Karpas-422 (cell line): ENCODE measurements at regions not wholly inside any gene's neighbourhood (a gene's known extent, or its start where the extent isn't known, plus 50 kb on each side); places are given as distances from the start of the nearest gene placed in this dataset.

Experiments
- DNase-seq: peaks from one replicate; pipeline ENCODE4 v3.0.0-alpha.2; 2015
- H2AFZ ChIP-seq: fragments of 200-600 bp; sonication (generic); 2 replicates; pipeline ENCODE4 v1.6.1; 2014; ENCODE audit warnings: antibody characterized with exemption, low read length, mixed read lengths
- H3K27ac ChIP-seq: fragments of 200-600 bp; sonication (generic); 2 replicates; pipeline ENCODE4 v1.5.1; 2014; ENCODE audit warnings: mild to moderate bottlenecking, low read length, moderate library complexity
- H3K27me3 ChIP-seq: fragments of 200-600 bp; sonication (generic); 2 replicates; pipeline ENCODE4 v1.6.1; 2014; ENCODE audit warnings: low read length, mixed read lengths
- H3K36me3 ChIP-seq: fragments of 200-600 bp; sonication (generic); 2 replicates; pipeline ENCODE4 v1.6.1; 2014; ENCODE audit warnings: low read length, mixed read lengths; ENCODE audit not compliant: insufficient read depth
- H3K4me1 ChIP-seq: fragments of 200-600 bp; sonication (generic); 2 replicates; pipeline ENCODE4 v1.6.1; 2014; ENCODE audit warnings: mild to moderate bottlenecking, low read length, mixed read lengths
- H3K4me2 ChIP-seq: fragments of 200-600 bp; sonication (generic); 2 replicates; pipeline ENCODE4 v1.6.1; 2014; ENCODE audit warnings: low read length, low read depth, mild to moderate bottlenecking; ENCODE audit not compliant: poor library complexity, severe bottlenecking
- H3K4me3 ChIP-seq: fragments of 200-600 bp; sonication (generic); 2 replicates; pipeline ENCODE4 v1.5.1; 2014; ENCODE audit warnings: mild to moderate bottlenecking, antibody characterized with exemption, low read length, mixed read lengths
- H3K79me2 ChIP-seq: fragments of 200-600 bp; sonication (generic); 2 replicates; pipeline ENCODE4 v1.6.1; 2014; ENCODE audit warnings: mild to moderate bottlenecking, low read length, mixed read lengths
- H3K9ac ChIP-seq: fragments of 200-600 bp; sonication (generic); 2 replicates; pipeline ENCODE4 v1.6.0; 2014; ENCODE audit warnings: low read length
- H3K9me2 ChIP-seq: fragments of 200-600 bp; sonication (generic), shearing (Covaris generic); replicated peaks from 2 replicates; pipeline ENCODE4 v1.6.0; 2014; ENCODE audit warnings: mild to moderate bottlenecking, low read length, moderate library complexity; ENCODE audit not compliant: insufficient read depth
- H3K9me3 ChIP-seq: fragments of 300-700, 200-600 bp; sonication (generic); 2 replicates; pipeline ENCODE4 v1.6.1; 2014; ENCODE audit warnings: low read length, mixed read lengths
- H4K20me1 ChIP-seq: fragments of 200-600 bp; sonication (generic); 2 replicates; pipeline ENCODE4 v1.6.1; 2014; ENCODE audit warnings: mild to moderate bottlenecking, antibody characterized with exemption, low read length, low read depth; ENCODE audit not compliant: insufficient read depth

DNA sequence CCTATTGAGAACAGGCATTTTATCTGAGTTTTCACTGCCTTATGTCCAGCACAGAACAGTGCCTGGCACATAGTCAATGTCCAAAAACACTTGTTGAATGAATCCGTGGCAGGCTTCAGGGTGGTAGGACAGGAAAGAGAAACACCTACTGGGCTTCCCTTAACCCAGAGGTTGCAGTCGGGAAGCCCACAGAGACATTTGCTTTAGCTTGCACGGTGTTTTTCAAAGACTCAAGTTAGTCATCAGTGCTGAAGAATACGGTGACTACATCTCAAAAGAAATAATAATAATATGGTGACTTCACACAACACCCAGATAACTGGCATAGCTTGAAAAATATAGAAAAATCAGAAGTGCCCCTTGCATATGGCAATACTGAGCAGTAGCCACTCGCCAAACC lies 160.4 kb downstream of the CD83 start:
- H4K20me1 ChIP-seq, result no peaks in the 10 kb centered on the region
- no peak overlapping the region for H3K4me2 ChIP-seq
- H2AFZ ChIP-seq, result no peak overlapping the region
- no peaks in the 10 kb centered on the region for H3K4me1 ChIP-seq
- no peaks in the 10 kb centered on the region for H3K36me3 ChIP-seq
- no peak overlapping the region for H3K9ac ChIP-seq
- H3K9me3 ChIP-seq, result no peaks in the 10 kb centered on the region
- no peaks in the 10 kb centered on the region for H3K27me3 ChIP-seq
- no peak for DNase-seq
- no peak overlapping the region for H3K27ac ChIP-seq
- no peak overlapping the region for H3K4me3 ChIP-seq
- no peaks in the 10 kb centered on the region for H3K79me2 ChIP-seq
- no peaks in the 10 kb centered on the region for H3K9me2 ChIP-seq

DNA sequence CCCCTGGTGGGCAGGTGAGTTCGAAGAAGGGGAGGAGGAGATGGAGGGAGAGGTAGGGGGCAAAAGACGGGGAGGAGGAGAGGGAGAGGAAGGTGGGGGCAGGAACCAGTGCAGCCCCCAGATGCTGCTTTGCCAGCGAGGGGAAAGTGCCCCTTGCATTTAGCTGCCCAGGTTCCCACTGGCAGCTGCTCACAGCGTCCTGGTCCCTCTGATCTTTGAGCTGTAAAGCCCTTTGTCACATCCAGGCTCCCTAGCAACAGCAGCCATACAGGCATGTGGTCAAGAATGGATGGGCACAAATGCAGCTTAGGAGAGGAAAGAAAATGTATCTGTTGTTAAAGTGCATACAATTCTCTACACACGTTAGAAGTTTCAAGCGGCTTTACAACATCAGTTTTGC lies 160.9 kb downstream of the CD83 start:
- Histone ChIP-seq H3K27ac (no peak overlapping the region), H4K20me1 (no peaks in the 10 kb centered on the region), H3K4me3 (no peak overlapping the region), H3K36me3 (no peaks in the 10 kb centered on the region), H3K4me1 (no peaks in the 10 kb centered on the region), H3K9ac (no peak overlapping the region), H3K9me2 (no peaks in the 10 kb centered on the region), H3K9me3 (no peaks in the 10 kb centered on the region), H3K79me2 (no peaks in the 10 kb centered on the region), H3K27me3 (no peaks in the 10 kb centered on the region), H3K4me2 (no peak overlapping the region), H2AFZ (no peak overlapping the region)
- no peak for DNase-seq

DNA sequence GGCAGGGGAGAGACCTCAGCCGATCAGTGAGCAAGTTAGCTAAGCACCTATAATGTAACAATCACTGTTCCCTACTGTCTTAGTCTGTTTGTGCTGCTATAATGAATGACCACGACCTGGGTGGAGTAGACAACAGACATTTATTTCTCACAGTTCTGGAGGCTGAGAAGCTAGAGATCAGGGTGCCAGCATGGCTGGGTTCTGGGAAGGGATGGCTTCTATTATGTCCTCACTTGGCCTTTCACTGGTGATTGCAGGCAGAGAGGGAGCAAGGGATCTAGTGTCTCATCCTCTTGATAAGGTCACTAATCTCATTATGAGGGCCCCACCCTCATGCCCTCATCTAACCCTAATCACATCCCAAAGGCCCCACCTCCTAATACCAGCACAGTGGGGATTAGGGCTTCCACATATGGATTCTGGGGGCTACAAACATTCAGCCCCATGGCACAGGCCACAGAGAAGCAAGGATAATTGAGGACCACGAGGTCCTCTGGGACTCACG lies 162.5 kb downstream of the CD83 start:
- no peak overlapping the region for H3K4me3 ChIP-seq
- DNase-seq, result no peak
- H3K4me1 ChIP-seq, result no peaks in the 10 kb centered on the region
- H3K27me3 ChIP-seq, result no peaks in the 10 kb centered on the region
- H4K20me1 ChIP-seq, result no peaks in the 10 kb centered on the region
- H3K79me2 ChIP-seq, result no peaks in the 10 kb centered on the region
- no peaks in the 10 kb centered on the region for H3K9me2 ChIP-seq
- no peaks in the 10 kb centered on the region for H3K36me3 ChIP-seq
- H3K4me2 ChIP-seq, result no peak overlapping the region
- no peak overlapping the region for H2AFZ ChIP-seq
- no peak overlapping the region for H3K9ac ChIP-seq
- H3K9me3 ChIP-seq, result no peaks in the 10 kb centered on the region
- no peak overlapping the region for H3K27ac ChIP-seq

DNA sequence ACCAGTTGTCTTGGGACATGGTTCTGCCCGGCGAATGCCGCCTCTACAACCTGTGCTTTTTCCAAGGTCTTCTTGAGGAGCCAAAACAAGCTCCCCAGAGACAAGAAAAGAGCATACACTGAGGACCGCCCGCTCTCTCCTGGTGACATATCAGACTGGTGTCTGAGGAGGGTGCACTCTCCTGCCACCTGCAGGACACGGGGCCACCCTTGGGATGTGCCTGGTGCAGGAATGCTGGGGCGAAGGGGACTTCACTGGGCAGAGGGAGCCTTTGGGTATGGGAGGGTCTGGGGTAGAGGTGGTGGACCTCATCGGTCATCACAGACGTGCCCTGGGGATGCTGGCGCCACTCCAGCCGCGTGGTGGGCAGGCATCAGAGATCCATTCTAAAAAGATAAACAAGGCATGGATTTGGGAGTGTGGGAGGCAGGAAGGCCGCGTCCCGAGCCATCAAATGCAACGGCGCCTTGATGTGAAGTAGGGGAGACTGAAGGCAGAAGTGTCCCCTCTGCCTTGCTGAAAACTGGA lies 163.3 kb downstream of the CD83 start:
- H3K4me3 ChIP-seq, result no peak overlapping the region
- no peak overlapping the region for H3K27ac ChIP-seq
- no peaks in the 10 kb centered on the region for H3K4me1 ChIP-seq

DNA sequence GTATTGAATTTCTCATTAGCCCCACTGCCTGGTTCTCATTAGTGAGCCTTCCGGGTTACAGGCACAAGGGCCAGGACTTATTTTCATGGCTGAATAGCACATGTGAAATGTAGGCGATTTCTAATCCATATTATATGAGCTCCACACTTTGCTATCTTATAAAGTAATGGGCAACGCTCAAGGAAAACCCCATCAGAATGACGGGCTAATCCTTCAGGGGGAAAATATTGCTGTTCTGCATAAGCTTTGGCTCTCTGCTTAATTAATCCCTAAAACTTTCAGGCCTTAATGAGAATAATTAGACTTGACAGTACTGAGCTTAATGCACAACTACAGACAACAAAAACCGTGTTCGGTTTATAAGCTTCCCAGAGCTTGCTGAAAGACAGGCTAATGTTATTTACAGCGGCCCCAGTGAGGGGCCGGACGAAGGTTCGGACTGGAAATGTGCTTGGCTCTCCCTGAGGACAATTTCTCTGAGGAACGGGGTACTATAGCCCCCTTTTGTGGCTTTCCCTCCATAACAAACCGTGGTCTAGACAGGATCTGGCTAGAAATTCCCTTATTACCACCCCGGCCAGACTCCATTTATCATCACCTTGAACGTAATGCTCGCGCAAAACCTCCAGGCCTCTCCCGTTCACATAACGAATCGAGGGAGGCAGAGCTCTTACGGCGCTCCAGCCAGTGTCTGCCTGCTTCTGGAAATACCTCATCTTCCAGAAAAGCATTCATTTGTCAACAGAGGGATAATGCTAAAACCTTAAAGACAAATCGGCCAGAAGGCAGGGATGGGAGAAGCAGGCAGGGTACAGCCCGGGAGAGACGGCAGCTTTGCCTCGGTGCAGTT lies 164.5 kb downstream of the CD83 start:
- Histone ChIP-seq H3K9ac (no peak overlapping the region), H3K9me3 (no peaks in the 10 kb centered on the region), H3K4me1 (no peaks in the 10 kb centered on the region), H3K27ac (no peak overlapping the region), H4K20me1 (no peaks in the 10 kb centered on the region), H3K4me3 (no peak overlapping the region), H3K27me3 (no peaks in the 10 kb centered on the region), H3K4me2 (no peak overlapping the region), H3K36me3 (no peaks in the 10 kb centered on the region), H2AFZ (no peak overlapping the region), H3K9me2 (no peaks in the 10 kb centered on the region), H3K79me2 (no peaks in the 10 kb centered on the region)
- DNase-seq, result no peak

More for the DNA sequence above, 163.3 kb downstream of the CD83 start:
- Histone ChIP-seq H3K36me3 (no peaks in the 10 kb centered on the region), H2AFZ (no peak overlapping the region), H3K4me2 (no peak overlapping the region), H3K9me3 (no peaks in the 10 kb centered on the region), H3K9ac (no peak overlapping the region), H4K20me1 (no peaks in the 10 kb centered on the region), H3K9me2 (no peaks in the 10 kb centered on the region), H3K27me3 (no peaks in the 10 kb centered on the region), H3K79me2 (no peaks in the 10 kb centered on the region)
- DNase-seq, result no peak

- no peaks in the 10 kb centered on the region for H3K27me3 ChIP-seq
- no peaks in the 10 kb centered on the region for H3K36me3 ChIP-seq
- no peak overlapping the region for H3K27ac ChIP-seq
- no peaks in the 10 kb centered on the region for H4K20me1 ChIP-seq
- no peak overlapping the region for H3K4me2 ChIP-seq
- no peak overlapping the region for H3K9ac ChIP-seq
- no peaks in the 10 kb centered on the region for H3K9me3 ChIP-seq
- no peaks in the 10 kb centered on the region for H3K79me2 ChIP-seq
- no peaks in the 10 kb centered on the region for H3K9me2 ChIP-seq
- H3K4me1 ChIP-seq, result no peaks in the 10 kb centered on the region
- H2AFZ ChIP-seq, result no peak overlapping the region
- no peak for DNase-seq
- no peak overlapping the region for H3K4me3 ChIP-seq
Observed at GRCh38 chr6:14282854-14283505, 165.4 kb downstream of the CD83 start.

- Histone ChIP-seq H3K9me3 (no peaks in the 10 kb centered on the region), H4K20me1 (no peaks in the 10 kb centered on the region), H2AFZ (no peak overlapping the region), H3K9ac (no peak overlapping the region), H3K4me2 (no peak overlapping the region), H3K9me2 (no peaks in the 10 kb centered on the region), H3K4me3 (no peak overlapping the region), H3K27me3 (no peaks in the 10 kb centered on the region), H3K36me3 (no peaks in the 10 kb centered on the region), H3K27ac (no peak overlapping the region), H3K4me1 (no peaks in the 10 kb centered on the region), H3K79me2 (no peaks in the 10 kb centered on the region)
- no peak for DNase-seq
Observed at GRCh38 chr6:14283600-14284235, 166.1 kb downstream of the CD83 start.

DNA sequence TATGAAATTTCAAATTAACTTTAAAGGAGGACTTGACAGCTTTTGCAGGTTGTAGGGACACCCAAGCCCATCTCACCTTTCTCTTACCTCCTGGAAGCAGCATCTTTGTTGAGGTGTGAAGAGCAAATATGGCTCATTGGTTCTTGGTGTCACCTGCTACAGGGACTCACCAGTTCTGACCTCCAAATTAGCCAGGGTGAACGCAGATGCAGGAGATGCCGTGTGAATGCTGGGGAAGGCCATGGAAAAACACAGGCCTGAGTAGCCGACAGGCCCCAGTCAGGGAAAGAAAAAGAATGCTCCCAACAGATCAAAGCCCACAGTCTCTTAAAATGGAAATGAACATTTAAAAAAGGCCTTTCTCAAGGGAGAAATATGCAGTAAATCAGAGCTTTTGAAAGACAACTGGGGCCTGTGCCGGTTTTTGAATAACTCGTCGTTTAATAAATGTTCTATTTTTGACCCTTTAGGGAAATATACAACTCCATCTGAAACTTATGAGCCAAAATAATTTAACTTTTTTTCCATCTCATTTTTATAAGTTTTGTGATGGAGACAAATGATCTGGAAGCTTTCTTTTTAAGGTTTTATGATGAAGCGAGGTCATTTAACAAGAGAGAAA lies 167.5 kb downstream of the CD83 start:
- no peaks in the 10 kb centered on the region for H3K9me3 ChIP-seq
- H3K9me2 ChIP-seq, result no peaks in the 10 kb centered on the region
- H4K20me1 ChIP-seq, result no peaks in the 10 kb centered on the region
- no peak overlapping the region for H2AFZ ChIP-seq
- no peaks in the 10 kb centered on the region for H3K36me3 ChIP-seq
- H3K4me2 ChIP-seq, result no peak overlapping the region
- H3K27me3 ChIP-seq, result no peaks in the 10 kb centered on the region
- no peaks in the 10 kb centered on the region for H3K4me1 ChIP-seq
- no peak for DNase-seq
- H3K79me2 ChIP-seq, result no peaks in the 10 kb centered on the region
- no peak overlapping the region for H3K9ac ChIP-seq
- H3K4me3 ChIP-seq, result no peak overlapping the region
- no peak overlapping the region for H3K27ac ChIP-seq
